Stomach (tissue), 4 donors: ENCODE measurements at regions not wholly inside any gene's neighbourhood (a gene's known extent, or its start where the extent isn't known, plus 50 kb on each side); places are given as distances from the start of the nearest gene placed in this dataset.

Experiments
- CTCF ChIP-seq, 7 experiments: fragments of 450-650 bp in 4 of 7; fragments of 200-600 bp in 3 of 7; sonication (generic) in 3 of 7; IDR thresholded peaks; one replicate each; pipeline ENCODE4 v1.5.1; 2016 to 2019; ENCODE audit warnings: antibody characterized with exemption in 7 of 7, control low read depth in 2 of 7, mild to moderate bottlenecking in 1 of 7
- EP300 ChIP-seq: sonication (generic); formaldehyde crosslinking; IDR thresholded peaks from one replicate; pipeline ENCODE4 v1.6.1; 2017; ENCODE audit warnings: antibody characterized with exemption
- POLR2A ChIP-seq, 4 donors: fragments of 450-650 bp; IDR thresholded peaks; one replicate each; pipeline ENCODE4 v1.6.1; 2016; ENCODE audit warnings: antibody characterized with exemption in 4 of 4, control low read depth in 2 of 4, mild to moderate bottlenecking in 1 of 4, moderate library complexity in 1 of 4

DNA sequence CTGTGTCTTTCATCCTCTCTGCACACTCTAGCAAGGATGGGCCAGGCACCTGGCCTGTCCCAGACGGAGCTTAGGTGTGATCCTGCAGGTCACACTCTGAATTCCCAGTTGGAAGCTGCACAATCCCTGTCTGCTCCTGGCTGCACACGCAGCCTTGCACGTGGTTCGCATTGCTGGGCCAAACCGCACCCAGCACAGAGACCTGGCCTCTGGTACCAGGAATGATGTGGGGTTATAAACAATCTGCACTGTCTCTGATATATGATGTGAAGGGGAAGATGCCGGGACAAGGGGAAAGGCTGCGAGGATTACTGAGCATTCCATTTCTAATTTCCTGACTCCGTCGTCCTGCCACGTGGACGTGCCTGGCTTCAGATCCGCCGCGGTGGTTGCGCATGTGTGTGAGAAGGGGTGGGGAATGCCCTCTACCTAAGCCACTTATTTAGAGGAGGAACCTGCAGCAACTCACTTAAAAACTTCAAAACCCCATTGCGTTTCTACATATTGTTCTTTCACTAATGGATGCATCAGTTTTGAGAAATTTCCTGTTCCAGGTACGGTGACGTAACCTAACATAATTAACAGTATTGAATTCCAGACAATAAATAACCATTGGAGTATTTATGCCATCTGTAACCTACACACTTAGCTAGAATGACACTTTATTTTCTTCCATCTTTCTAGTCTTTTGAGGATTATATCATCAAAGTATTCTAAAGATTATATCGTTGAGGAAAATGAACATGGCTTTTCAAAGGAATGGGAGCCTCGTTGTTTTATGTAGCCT is 559.7 kb upstream of the MGMT start:
- TF ChIP-seq CTCF (IDR thresholded peaks at IDR 0.05) (no peak), POLR2A (IDR thresholded peaks at IDR 0.05) (no peak), EP300 (no peak)
